ENCODE measurements at regions not wholly inside any gene's neighbourhood (a gene's known extent, or its start where the extent isn't known, plus 50 kb on each side); places are given as distances from the start of the nearest gene placed in this dataset.

DNA sequence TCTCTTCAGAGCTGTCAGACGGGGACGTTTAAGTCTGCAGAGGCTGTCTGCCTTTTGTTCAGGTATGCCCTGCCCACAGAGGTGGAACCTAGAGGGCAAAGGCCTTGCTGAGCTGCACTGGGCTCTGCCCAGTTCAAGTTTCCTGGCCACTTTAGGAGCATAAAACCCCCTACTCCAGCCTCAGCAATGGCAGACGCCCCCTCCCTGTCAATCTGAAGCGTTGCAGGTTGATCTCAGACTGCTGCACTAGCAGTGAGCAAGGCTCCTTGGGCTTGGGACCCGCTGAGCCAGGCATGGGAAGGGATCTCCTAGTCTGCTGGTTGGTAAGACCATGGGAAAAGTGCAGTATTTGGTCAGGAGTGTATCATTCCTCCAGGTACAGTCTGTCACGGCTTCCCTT lies 66.6 kb upstream of the TP53I11 start:
- DNase-seq (ENCODE audit: low spot score): no peak
- no peaks in the 10 kb centered on the region for H3K27me3 ChIP-seq (ENCODE audit: insufficient read depth, poor library complexity, severe bottlenecking)
- H3K4me3 ChIP-seq (ENCODE audit: severe bottlenecking): no peak overlapping the region
- TF ChIP-seq, protein P1, sequence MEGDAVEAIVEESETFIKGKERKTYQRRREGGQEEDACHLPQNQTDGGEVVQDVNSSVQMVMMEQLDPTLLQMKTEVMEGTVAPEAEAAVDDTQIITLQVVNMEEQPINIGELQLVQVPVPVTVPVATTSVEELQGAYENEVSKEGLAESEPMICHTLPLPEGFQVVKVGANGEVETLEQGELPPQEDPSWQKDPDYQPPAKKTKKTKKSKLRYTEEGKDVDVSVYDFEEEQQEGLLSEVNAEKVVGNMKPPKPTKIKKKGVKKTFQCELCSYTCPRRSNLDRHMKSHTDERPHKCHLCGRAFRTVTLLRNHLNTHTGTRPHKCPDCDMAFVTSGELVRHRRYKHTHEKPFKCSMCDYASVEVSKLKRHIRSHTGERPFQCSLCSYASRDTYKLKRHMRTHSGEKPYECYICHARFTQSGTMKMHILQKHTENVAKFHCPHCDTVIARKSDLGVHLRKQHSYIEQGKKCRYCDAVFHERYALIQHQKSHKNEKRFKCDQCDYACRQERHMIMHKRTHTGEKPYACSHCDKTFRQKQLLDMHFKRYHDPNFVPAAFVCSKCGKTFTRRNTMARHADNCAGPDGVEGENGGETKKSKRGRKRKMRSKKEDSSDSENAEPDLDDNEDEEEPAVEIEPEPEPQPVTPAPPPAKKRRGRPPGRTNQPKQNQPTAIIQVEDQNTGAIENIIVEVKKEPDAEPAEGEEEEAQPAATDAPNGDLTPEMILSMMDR (IDR thresholded peaks at IDR 0.05; ENCODE audit: poor library complexity, severe bottlenecking): no peak
- peaks cover 3% of the 10 kb centered on the region for H3K4me1 ChIP-seq (ENCODE audit: insufficient read depth, poor library complexity, severe bottlenecking)
- no peaks in the 10 kb centered on the region for H3K36me3 ChIP-seq (ENCODE audit: low read depth)
- no peak for ATAC-seq (ENCODE audit: low read depth)
- no peak overlapping the region for H3K27ac ChIP-seq (ENCODE audit: poor library complexity, severe bottlenecking)
- peaks cover 3% of the 10 kb centered on the region for H3K9me3 ChIP-seq (ENCODE audit: severe bottlenecking)

DNA sequence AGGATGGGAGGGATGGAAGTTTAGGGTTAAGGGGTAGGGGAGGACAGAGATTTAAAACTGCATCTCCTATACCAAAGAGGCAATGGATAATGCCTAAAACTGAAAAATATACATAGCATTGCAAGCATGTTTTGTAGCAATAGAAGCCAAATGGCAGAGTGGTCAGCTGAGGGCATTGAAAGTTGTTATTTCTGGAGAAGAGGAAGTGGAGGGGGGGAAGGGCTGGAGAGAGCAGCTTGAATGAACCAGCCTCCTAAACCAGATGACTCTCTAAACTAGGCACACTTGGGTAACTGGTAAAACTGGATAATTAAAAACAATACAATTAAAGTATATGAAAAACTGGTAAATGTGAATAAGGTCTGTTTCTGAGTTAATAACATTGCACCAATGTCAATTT lies 70.3 kb upstream of the TP53I11 start:
- Histone ChIP-seq H3K36me3 (ENCODE audit: low read depth) (no peaks in the 10 kb centered on the region), H3K4me3 (ENCODE audit: severe bottlenecking) (no peak overlapping the region), H3K27me3 (ENCODE audit: insufficient read depth, poor library complexity, severe bottlenecking) (no peaks in the 10 kb centered on the region), H3K27ac (ENCODE audit: poor library complexity, severe bottlenecking) (no peak overlapping the region), H3K4me1 (ENCODE audit: insufficient read depth, poor library complexity, severe bottlenecking) (peaks cover 3% of the 10 kb centered on the region), H3K9me3 (ENCODE audit: severe bottlenecking) (no peaks in the 10 kb centered on the region)
- DNase-seq (ENCODE audit: low spot score) (no peak), ATAC-seq (ENCODE audit: low read depth) (no peak)
- TF ChIP-seq, protein P1 (IDR thresholded peaks at IDR 0.05; ENCODE audit: poor library complexity, severe bottlenecking): no peak

DNA sequence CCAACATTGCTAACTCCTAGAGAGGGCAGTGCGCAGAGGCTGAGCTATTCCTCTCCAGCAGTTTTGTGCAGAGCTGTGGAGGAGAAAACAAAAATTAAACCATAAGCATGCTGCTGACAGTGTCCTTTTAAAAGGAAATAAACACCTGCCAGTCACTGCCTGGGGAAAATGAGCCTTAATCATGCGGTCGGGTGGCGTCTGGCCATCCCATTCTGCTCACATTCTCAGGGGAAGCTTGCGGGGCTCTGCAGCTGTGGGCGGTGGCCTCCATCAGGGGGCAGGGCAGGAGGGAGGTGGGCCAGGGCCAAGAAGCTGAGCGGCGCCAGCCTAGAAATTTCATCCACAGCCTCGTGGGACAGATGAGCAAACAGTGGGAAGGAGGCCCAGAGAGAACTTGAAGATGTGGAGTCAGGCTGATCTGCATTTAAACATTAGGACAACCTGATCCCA lies 71.0 kb upstream of the TP53I11 start:
- H3K4me3 ChIP-seq (ENCODE audit: severe bottlenecking): no peak overlapping the region
- no peak overlapping the region for H3K27ac ChIP-seq (ENCODE audit: poor library complexity, severe bottlenecking)
- H3K9me3 ChIP-seq (ENCODE audit: severe bottlenecking): no peaks in the 10 kb centered on the region
- no peaks in the 10 kb centered on the region for H3K27me3 ChIP-seq (ENCODE audit: insufficient read depth, poor library complexity, severe bottlenecking)
- TF ChIP-seq, protein P1 (IDR thresholded peaks at IDR 0.05; ENCODE audit: poor library complexity, severe bottlenecking): no peak
- H3K36me3 ChIP-seq (ENCODE audit: low read depth): no peaks in the 10 kb centered on the region
- DNase-seq (ENCODE audit: low spot score) (no peak), ATAC-seq (ENCODE audit: low read depth) (no peak)
- H3K4me1 ChIP-seq (ENCODE audit: insufficient read depth, poor library complexity, severe bottlenecking): peaks cover 2% of the 10 kb centered on the region

- Histone ChIP-seq H3K4me3 (ENCODE audit: severe bottlenecking) (no peak overlapping the region), H3K27ac (ENCODE audit: poor library complexity, severe bottlenecking) (no peak overlapping the region), H3K9me3 (ENCODE audit: severe bottlenecking) (no peaks in the 10 kb centered on the region), H3K36me3 (ENCODE audit: low read depth) (no peaks in the 10 kb centered on the region), H3K4me1 (ENCODE audit: insufficient read depth, poor library complexity, severe bottlenecking) (no peaks in the 10 kb centered on the region), H3K27me3 (ENCODE audit: insufficient read depth, poor library complexity, severe bottlenecking) (no peaks in the 10 kb centered on the region)
- ATAC-seq (ENCODE audit: low read depth) (peak; percentile 68; the same call in 2 of the 3 replicates), DNase-seq (ENCODE audit: low spot score) (no peak)
- TF ChIP-seq, protein P1 (IDR thresholded peaks at IDR 0.05; ENCODE audit: poor library complexity, severe bottlenecking): no peak
Observed at GRCh38 chr11:45022294-45023064, 71.8 kb upstream of the TP53I11 start.

DNA sequence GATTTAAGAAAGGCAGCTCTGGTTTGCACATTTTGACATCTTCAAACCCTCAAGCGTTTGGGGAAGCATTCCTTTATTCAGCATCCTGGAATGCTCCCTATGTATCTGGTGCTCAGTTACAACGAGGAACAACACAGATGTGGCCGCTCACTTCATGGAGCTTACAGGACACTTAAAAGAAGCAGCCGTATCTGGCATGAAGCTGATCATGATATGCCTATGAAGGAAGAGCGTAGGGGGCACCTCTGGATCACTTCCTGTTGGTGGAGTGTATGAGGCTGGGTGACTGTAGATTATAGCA lies 72.3 kb upstream of the TP53I11 start:
- ATAC-seq (ENCODE audit: low read depth) (no peak), DNase-seq (ENCODE audit: low spot score) (no peak)
- Histone ChIP-seq H3K4me3 (ENCODE audit: severe bottlenecking) (no peak overlapping the region), H3K27me3 (ENCODE audit: insufficient read depth, poor library complexity, severe bottlenecking) (no peaks in the 10 kb centered on the region), H3K4me1 (ENCODE audit: insufficient read depth, poor library complexity, severe bottlenecking) (no peaks in the 10 kb centered on the region), H3K9me3 (ENCODE audit: severe bottlenecking) (no peaks in the 10 kb centered on the region), H3K27ac (ENCODE audit: poor library complexity, severe bottlenecking) (no peak overlapping the region), H3K36me3 (ENCODE audit: low read depth) (no peaks in the 10 kb centered on the region)
- TF ChIP-seq, protein P1 (IDR thresholded peaks at IDR 0.05; ENCODE audit: poor library complexity, severe bottlenecking): no peak

Measured in RWPE2 (cell line).